Suppressor macrophage treated with lipopolysaccharide for 4 hours (primary cell): ENCODE measurements at regions not wholly inside any gene's neighbourhood (a gene's known extent, or its start where the extent isn't known, plus 50 kb on each side); places are given as distances from the start of the nearest gene placed in this dataset.
A peak's percentile ranks its signal among the peaks of the same experiment; 100 is the strongest.
"Not testable (repeated sequence)": the region's sequence is repeated elsewhere in the genome, so short reads cannot be mapped to it uniquely, and the experiment has no call there.

Experiments used
- DNase-seq: peaks from one replicate; pipeline ENCODE4 v3.0.0-alpha.2; 2020

DNA sequence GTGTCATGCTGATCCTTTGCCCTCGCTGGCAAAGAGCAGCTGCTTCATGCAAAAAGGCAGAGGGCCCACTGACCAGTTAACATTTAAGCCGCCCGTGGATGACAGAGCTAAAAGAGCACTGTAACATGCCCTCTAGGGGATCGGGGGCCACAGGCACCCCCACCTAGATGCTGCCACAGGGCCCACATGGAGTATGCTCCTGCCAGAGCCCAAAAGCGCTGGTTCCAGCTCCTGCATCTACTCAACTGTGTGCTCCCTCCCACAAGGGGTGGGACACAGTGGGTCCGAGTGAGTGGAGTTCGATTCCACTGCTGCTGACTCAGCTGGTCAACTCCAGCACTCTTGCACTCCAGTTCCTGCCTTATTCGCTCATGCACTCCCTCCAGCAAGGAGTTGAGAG lies 199.8 kb upstream of the CNTNAP2 start:
- no peak for DNase-seq

DNA sequence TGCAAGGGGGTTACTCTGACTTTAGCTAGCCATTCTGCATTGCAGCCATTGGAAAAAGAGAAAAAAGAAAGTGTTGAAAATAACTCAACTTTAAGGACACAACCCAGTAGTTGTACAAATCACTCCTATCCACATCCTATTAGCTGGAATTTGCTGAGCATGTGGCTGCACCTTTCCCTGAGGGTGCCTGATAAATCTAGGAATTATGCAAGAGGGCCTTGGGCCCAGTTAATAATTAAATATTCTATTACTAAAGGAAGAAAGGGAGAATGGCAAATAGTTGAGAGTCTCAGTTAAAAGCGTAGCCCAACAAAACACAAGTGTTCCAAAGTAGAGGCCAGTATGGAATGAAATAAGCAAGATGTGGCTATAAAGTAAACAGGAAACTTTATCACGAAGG lies 200.9 kb upstream of the CNTNAP2 start:
- DNase-seq: no peak

DNA sequence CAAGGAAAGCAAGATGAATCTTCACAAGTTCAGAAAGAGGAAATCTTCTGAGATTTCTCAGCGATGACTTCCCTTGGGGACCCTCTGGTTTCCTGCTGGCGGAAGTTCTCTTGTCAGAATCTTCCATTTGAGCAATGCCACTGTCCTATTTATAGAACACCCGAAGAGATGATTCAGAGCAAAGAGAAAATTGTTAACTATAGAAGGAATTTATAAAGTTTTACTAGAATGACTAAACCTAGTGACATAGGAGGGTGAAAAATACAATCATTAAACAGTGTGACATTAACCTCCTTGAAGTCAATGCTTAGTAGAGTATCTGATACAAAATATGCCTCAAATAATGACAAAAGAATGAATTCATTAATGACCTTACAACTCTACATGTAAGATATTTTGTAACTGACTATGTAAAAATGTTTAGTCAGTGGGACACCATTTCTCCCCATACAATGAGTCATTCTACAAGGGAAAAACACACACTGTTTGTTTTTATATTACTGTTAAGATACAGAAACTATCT lies 206.5 kb upstream of the CNTNAP2 start:
- peak; percentile 0 for DNase-seq

DNA sequence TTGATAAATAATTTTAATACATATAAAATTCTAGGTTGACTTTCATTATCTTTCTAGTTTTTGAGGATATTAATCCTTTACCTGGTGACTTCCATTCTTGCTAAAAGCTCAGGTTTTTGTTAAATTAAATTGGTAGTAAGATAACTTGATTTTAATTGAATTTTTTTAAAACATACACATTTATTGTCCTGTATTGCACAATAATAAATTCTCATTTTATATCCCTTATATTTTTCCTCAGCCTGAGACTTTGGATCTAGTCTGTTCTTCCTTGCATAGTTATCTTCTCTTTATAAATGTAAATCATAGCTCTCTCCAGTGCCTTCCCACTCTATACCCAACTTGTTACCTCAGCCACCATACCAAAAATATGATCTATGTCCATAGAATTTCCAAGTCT lies 212.9 kb upstream of the CNTNAP2 start:
- no peak for DNase-seq

DNA sequence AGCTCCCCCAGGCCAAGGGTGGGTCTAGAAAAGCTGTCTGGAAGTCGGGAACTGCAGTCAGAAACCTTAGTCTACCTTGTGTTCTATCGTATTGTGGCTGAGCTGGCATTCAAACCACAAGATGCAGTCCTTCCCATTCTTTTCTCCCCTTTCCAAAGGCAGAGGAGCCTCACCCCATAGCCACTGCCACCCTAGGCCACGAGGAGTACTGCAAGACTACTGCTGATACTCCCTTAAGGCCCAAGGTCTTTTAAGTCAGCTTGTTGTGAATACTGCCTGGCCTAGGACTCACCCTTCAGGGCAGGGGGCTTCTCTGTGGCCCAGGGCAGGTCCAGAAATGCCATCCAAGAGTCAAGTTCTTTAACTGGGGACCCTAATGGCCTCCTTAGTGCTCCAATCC lies 214.5 kb upstream of the CNTNAP2 start:
- DNase-seq: no peak

DNA sequence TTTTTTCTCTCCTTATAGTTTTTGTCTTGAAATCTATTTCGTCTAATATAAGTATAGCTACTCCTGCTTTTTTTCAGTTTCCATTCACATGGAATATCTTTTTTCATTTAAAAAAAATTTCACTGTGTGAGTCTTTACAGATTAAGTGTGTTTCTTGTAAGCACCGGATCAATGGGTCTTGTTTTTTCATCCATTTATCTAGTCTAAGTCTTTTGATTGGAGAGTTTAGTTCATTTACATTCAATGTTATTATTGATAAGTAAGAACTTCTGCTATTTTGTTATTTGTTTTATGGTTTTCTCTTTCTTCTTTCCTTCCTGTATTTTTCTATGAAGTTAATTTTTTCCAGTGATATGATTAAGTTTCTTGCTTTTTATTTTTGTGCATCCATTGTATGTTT lies 216.7 kb upstream of the CNTNAP2 start:
- DNase-seq: no peak

DNA sequence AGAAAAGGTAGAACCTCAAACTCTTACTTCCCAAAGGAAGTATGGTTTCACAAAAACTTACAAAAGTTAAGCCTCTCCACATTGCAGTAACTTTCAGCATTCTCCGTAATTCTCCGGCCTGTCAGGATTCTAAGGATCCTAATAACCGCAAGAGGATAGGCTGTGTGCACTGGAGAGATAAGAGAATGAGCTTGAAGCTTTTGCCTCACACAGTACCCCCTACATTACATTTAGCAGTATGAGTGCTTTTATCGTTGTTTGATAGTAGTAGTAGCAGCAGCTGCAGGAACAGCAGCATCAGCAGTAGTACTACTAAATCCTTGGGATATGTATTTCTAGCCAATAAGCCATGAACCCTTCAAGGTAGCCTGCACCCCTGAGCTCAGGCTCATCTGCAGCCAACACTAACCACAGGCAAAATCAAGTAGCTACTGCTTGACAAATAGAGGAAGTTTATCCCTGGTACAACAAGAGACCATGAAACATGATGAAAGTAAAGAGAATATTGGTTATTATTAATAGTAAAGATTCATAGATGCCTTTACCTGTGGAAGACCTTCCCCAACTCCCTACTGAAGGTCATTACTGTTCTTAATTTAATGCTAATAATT lies 222.6 kb upstream of the CNTNAP2 start:
- DNase-seq: no peak

DNA sequence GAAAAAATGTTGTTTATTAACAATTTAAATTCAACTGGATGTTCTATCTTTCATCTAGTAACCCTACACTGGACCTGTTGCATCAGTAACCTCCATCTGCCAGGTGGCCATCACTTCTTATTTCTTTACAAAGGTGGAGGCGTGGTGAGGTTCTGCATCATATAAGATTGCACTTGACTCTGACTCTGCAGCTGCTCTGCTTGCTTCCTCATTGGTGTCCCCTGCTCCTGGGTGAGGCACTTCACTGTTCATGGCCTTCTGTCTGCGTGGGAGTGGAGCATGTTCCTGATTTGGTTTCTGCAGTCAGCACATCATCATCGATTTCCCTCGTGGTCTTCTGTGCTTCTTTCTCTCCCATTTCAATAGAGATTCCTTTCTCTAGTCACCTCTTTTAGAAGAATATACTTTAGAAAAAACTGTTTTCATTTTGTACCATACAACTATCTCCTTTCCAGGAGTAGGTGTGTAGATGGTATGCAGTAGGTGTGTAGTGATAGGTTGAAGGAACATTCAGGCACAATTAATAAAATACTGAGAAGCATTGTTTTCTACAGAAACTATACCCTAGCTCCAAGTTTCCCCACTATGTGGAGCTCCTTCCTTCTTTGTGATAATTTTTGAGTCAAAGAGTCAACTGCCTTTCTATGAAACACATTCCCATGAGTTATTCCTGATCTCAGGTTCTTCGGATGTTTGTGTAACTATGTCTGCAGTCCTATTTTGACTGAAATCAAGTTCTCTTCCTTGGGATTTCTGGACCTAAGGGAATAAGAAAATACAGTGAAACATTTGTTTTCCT lies 231.7 kb upstream of the CNTNAP2 start:
- DNase-seq: no peak

DNA sequence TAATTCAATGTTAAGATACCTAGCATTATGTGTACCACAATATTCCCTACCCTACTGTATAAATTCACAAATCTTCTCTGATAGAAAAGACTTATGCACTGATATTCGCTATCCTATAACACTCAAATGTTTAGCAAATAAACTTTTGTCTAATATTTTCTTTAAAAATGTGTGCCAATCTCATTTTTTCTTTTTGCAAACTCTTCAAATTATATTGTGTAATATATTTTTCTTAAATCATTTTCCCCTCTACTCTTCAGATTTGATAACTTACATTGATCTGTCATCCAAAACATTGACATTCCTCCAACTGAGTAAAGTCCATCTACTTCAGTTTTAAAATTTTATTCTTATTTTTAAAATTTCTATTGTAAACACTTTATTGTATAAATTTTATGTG lies 240.2 kb upstream of the CNTNAP2 start:
- no peak for DNase-seq

DNA sequence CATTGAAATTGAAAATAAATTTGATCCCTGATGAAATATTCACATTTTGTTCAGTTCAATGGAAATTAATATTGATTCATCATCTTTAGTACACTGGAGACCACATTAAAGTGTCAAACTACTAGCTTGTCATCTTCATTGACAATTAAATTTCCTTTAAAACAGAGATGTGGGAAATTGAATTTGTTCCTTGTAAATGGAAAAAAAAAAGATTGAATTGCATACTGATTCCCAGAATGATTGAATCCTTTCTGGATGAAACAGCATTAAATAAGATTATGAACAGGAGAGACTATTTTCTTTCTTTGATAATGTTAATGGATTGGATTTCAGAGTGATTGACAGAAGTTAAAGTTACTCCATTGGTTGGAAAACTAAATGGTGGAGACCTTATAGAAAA lies 241.3 kb upstream of the CNTNAP2 start:
- no peak for DNase-seq

DNA sequence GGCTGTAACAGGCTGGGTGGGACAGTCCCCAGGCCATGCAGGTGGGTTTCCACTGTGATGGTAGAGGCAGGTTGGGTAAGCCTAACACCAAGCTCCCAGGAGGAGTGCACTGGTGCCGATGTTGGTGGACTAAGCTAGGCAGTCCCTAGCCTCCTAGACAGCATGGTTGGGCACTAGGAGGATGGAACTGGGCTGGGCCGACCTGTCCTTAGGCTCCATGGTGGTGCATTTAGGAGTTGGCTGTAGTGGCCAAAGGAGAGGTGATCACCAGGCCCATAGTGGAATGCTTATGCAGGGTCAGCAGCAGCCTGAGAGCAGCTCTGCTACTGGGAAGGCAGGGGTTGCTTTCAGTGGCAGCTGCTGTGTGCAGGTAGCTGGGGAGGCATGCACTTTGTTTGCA lies 247.7 kb upstream of the CNTNAP2 start:
- DNase-seq: no peak

DNA sequence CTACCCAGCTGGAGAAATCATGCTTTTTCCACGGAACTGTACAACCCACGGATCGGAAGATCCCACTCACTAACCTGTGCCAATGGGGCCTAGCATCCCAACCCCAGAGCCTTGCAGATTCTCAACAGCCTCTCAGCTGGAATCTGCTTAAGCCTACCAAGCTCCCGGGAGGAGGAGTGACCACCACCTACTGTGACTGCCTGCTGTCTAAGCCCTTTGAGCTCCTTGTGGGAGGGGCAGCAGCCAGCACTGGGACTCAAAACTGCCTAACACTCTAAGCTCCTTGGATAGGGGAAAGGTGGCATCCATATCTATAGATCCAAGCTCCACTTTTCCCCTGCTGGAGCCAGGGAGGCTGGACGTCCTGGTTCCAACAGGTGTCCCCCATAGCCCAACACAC lies 254.4 kb upstream of the CNTNAP2 start:
- DNase-seq: no peak

DNA sequence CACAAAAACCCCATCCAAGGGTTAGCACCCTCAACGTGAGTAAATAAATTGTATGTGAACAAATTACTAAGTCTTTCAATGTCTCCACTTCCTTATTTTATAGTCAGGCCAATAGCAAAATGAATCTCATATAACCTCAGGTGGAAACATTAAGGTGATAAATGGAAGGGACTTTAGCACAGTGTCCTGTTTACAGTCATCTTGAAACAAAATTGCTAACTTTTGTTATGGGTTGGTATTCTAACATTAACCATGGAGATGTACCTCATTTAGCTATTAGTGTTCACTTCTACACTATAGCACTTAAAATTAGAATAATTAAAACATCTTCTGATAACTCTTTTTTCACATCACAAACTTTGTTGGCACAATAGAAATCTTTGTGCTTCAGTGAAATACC lies 255.8 kb upstream of the CNTNAP2 start:
- no peak for DNase-seq

DNA sequence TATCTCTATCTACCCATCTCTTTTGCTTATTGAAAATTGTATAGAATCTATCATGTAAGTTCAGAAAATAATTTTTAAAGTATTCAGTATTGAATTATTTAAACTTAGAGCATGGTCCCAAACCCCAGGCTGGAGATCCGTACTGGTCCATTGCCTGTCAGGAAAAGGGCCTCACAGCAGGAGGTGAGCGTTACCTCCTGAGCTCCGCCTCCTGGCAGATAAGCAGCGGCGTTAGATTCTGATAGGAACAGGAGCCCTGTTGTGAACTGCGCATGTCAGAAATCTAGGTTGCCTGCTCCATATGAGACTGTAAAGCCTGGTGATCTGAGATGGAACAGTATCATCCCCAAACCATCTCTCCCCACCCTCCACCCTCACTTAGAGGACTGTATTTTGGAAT lies 266.0 kb upstream of the CNTNAP2 start:
- no peak for DNase-seq

DNA sequence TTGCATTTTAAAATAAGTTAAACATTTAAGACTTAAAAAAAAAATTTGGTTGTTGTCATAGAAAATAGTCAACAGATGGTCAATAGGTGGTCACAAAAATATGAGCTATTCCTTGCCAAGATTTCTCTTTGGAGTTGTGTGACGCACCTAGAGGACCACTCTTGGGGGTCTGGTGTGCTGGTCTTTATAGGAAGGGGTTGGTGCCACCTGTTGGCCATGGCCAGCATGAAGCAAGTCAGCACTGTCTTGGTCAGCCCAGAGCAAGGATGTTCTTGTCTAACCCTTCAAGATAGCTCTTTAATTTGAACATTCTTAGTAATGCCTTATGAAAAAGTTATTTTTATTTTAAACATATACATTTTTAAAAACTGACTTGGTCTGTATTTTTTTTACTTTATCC lies 267.9 kb upstream of the CNTNAP2 start:
- no peak for DNase-seq

DNA sequence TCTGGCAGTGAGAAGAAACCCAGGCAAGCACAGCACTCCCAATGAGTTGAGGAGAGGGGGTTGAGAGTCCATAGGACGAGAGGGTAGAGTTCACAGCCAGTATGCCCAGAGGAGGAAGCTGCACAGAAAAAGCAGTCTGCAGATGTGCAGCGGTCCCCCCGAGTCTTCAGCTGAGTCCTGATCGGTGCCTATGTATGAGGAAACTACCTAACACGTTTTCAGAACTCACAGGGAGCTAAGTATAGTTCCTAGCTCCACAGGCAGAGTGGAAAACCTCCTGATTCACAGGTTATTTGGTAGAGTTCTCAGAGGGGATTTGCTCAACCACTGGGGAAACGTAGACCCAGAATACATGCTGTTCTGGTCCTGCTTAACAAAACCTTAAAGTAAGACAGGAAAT lies 271.3 kb upstream of the CNTNAP2 start:
- DNase-seq: no peak

DNA sequence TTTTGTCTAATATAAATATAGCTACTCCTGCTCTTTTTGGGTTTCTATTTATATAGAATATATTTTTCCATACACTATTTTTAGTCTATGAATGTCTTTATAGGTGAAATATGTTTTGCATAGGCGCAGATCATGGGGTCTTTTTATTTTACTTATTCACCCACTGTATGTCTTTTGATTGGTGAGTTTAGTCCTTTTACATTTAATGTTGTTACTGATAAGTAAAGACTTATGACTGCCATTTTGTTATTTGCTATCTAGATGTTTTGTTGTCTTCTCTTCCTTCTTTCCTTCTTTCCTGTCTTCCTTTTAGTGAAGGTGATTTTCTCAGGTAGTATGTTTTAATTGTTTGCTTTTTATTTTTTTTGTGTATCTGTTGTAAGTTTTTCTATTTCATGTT lies 276.8 kb upstream of the CNTNAP2 start:
- no peak for DNase-seq

DNA sequence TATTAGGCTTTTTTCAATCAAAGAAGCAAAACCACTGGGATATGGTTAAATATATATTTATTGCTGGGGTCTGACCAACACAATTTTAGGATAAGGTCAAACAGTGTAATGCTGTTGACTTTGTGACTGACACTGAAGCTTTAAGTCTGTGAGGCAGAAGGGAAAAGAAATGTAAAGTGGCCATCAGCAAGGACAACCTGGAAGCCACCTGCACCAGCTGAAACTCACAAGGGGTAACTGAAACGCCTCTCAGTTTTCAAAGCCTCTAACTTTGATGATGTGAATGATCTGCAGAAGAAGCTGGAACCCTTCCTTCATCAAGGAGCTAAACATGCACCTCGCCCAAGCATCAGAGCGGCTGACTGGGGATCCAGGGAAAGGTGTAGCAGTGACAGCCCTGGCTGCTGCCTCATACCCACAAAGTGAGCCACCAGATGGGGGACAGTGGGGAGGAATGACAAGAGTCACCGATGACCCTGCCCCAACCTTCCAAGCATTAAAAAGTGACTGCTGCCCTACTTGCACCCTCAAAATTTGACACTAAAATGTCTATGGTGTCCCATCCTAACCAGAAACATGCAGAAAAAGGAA lies 284.9 kb upstream of the CNTNAP2 start:
- no peak for DNase-seq

DNA sequence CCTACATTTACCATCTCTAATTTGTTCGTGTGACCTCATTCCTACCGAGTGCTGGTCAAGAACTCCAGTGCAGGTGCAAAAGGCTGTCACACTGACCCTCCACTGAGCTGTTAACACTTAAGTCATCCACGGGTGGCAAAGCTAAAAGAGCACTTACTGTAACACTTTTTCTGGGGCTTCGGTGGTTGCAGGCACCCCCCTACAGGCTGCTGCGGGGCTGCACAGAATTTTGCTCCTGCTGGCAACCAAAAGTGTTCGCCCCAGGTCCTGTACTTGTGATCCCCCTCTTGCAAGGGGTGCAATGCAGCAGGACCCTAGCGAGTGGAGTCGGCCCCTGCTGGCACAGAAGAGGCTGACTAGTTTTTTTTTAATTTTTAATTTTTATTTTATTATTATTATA lies 298.9 kb upstream of the CNTNAP2 start:
- no peak for DNase-seq

DNA sequence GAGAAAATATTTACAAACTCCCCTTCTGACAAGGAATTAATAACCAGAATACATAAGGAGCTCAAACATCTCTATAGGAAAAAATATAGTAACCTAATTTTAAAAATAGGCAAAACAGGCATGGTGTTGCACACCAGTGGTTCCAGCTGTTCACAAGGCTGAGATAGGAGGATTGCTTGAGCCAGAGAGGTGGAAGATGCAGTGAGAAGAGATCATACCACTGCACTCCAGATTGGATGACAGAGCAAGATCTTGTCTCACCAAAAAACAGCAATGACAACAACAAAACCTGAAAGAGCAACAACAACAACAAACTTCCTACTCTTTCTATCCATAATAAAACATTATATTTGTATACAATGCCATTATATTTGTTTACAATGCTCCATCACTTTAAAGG lies 304.4 kb upstream of the CNTNAP2 start:
- DNase-seq: no peak

DNA sequence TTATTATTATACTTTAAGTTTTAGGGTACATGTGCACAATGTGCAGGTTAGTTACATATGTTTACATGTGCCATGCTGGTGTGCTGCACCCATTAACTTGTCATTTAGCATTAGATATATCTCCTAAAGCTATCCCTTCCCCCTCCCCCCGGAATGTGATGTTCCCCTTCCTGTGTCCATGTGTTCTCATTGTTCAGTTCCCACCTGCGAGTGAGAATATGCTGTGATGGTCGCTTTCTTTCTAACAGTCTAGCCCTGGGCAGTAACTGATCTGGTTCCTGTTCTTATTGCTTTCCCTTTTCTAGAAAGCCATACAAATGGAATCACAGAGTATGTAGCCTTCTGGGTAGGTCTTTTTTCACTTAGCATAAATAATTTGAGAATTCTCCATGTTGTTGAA lies 311.1 kb upstream of the CNTNAP2 start:
- DNase-seq: not testable (repeated sequence)

DNA sequence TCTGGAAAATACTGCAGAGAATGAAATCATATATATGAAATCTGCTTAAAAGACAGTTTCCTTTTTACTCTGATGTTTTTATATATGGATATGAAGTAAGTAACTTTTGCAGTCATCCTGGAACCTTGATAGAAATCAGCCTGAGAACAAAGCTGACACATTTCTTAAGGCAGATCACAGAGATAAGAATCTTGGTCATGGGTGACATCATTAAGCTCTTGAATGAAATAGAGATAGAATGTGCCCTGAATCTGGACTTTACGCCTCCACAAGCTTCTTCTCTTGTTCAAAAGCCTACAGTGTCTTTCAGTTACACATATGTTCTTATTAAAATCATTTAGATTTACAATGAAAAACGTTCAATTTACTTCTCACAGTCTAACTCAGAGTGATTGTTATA lies 319.1 kb upstream of the CNTNAP2 start:
- no peak for DNase-seq

DNA sequence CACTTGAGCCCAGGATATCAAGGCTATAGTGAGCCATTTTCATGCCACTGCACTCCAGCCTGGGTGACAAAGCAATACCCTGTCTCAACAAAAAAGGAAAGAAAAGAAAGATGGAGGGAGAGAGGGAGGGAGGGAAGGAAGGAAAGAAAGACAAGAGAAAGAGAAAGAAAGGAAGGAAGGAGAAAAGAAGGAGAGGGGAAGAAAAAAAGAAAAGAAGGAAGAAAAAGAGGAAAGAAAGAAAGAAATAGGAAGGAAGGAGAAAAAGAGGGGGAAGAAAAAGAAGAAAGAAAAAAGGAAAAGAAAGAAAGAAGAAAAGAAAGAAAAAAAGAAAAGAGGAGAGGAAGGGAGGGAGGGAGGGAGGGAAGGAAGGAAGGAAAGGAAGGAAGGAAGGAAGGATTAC lies 321.5 kb upstream of the CNTNAP2 start:
- no peak for DNase-seq
